ENCODE measurements at regions not wholly inside any gene's neighbourhood (a gene's known extent, or its start where the extent isn't known, plus 50 kb on each side); places are given as distances from the start of the nearest gene placed in this dataset.

DNA sequence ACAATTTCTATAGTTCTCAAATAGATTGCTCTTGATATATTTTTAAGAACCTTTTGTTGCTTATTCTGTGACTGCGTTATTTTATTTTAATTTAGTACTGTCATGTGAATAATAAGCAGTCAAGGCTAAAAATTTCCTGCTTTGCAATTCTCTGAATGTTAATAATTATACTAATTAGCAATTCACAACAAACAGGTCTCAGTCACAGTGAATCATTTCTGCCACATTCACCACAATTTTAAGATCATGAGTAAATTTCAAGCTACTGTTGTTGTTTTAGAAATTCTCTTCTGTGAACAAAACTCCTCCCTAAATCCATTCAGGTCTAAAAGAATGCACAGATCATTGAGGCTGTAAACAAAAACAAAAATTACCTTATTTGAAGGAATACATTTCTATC, 339.6 kb upstream of the DPYD start:
- TF ChIP-seq, protein P1, sequence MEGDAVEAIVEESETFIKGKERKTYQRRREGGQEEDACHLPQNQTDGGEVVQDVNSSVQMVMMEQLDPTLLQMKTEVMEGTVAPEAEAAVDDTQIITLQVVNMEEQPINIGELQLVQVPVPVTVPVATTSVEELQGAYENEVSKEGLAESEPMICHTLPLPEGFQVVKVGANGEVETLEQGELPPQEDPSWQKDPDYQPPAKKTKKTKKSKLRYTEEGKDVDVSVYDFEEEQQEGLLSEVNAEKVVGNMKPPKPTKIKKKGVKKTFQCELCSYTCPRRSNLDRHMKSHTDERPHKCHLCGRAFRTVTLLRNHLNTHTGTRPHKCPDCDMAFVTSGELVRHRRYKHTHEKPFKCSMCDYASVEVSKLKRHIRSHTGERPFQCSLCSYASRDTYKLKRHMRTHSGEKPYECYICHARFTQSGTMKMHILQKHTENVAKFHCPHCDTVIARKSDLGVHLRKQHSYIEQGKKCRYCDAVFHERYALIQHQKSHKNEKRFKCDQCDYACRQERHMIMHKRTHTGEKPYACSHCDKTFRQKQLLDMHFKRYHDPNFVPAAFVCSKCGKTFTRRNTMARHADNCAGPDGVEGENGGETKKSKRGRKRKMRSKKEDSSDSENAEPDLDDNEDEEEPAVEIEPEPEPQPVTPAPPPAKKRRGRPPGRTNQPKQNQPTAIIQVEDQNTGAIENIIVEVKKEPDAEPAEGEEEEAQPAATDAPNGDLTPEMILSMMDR (IDR thresholded peaks at IDR 0.05; ENCODE audit: insufficient read depth, low read depth, low read length), result no peak
- no peak for DNase-seq (ENCODE audit: low read depth)
- no peaks in the 10 kb centered on the region for H3K36me3 ChIP-seq (ENCODE audit: control insufficient read depth, insufficient read depth, low read length)
- ChIA-PET POLR2A (no interaction called here), CTCF (no interaction called here)
- no peak overlapping the region for H3K4me3 ChIP-seq (ENCODE audit: low read depth, low read length)
- no peaks in the 10 kb centered on the region for H3K27me3 ChIP-seq (ENCODE audit: control insufficient read depth, insufficient read depth, low read length)

GRCh38 chr1:98256700-98257099, 335.9 kb upstream of the DPYD start:
- TF ChIP-seq, protein P1 (IDR thresholded peaks at IDR 0.05; ENCODE audit: insufficient read depth, low read depth, low read length), result no peak
- CTCF ChIA-PET, result no interaction called here
- H3K4me3 ChIP-seq (ENCODE audit: low read depth, low read length), result no peak overlapping the region
- H3K27me3 ChIP-seq (ENCODE audit: control insufficient read depth, insufficient read depth, low read length), result no peaks in the 10 kb centered on the region
- POLR2A ChIA-PET, result no interaction called here
- H3K36me3 ChIP-seq (ENCODE audit: control insufficient read depth, insufficient read depth, low read length), result no peaks in the 10 kb centered on the region
- no peak for DNase-seq (ENCODE audit: low read depth)

DNA sequence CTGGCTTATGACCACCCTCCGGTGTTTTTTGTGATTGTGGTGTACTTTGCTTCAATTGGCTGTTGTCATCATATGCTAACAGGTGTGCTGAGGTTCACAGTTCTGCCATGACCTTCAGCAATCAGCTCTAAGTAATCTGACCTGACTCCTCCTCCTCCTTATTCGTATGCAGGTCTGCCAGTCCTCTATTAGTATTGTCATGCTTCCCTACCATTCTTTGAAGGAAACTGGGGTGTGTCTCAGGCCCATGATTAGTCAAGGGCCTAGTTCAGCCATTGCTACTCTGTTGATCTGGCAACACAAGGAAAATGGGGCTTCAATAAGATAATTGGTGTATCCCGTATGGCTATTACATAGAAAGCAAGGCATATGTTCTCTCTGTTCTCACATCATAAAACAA, 332.3 kb upstream of the DPYD start:
- ChIA-PET CTCF (interaction anchor here (0.8 kb wide), 1 partner anchor 66 kb away, joined by 3 read pairs; no protein-coding TSS in a partner anchor), POLR2A (no interaction called here)
- TF ChIP-seq, protein P1 (IDR thresholded peaks at IDR 0.05; ENCODE audit: insufficient read depth, low read depth, low read length), result no peak
- H3K27me3 ChIP-seq (ENCODE audit: control insufficient read depth, insufficient read depth, low read length), result no peaks in the 10 kb centered on the region
- no peaks in the 10 kb centered on the region for H3K36me3 ChIP-seq (ENCODE audit: control insufficient read depth, insufficient read depth, low read length)
- H3K4me3 ChIP-seq (ENCODE audit: low read depth, low read length), result no peak overlapping the region
- no peak for DNase-seq (ENCODE audit: low read depth)

GRCh38 chr1:98251497-98251896, 330.7 kb upstream of the DPYD start:
- ChIA-PET CTCF (interaction anchor here (0.9 kb wide), 1 partner anchor 11 kb away, joined by 3 read pairs; no protein-coding TSS in a partner anchor), POLR2A (no interaction called here)
- Histone ChIP-seq H3K36me3 (ENCODE audit: control insufficient read depth, insufficient read depth, low read length) (no peaks in the 10 kb centered on the region), H3K27me3 (ENCODE audit: control insufficient read depth, insufficient read depth, low read length) (no peaks in the 10 kb centered on the region), H3K4me3 (ENCODE audit: low read depth, low read length) (no peak overlapping the region)
- TF ChIP-seq, protein P1 (IDR thresholded peaks at IDR 0.05; ENCODE audit: insufficient read depth, low read depth, low read length), result no peak
- no peak for DNase-seq (ENCODE audit: low read depth)

- Histone ChIP-seq H3K4me3 (ENCODE audit: low read depth, low read length) (no peak overlapping the region), H3K27me3 (ENCODE audit: control insufficient read depth, insufficient read depth, low read length) (no peaks in the 10 kb centered on the region), H3K36me3 (ENCODE audit: control insufficient read depth, insufficient read depth, low read length) (no peaks in the 10 kb centered on the region)
- ChIA-PET POLR2A (no interaction called here), CTCF (no interaction called here)
- DNase-seq (ENCODE audit: low read depth), result no peak
- TF ChIP-seq, protein P1 (IDR thresholded peaks at IDR 0.05; ENCODE audit: insufficient read depth, low read depth, low read length), result no peak
Observed at GRCh38 chr1:98232678-98233077, 311.8 kb upstream of the DPYD start.
